ENCODE measurements at regions not wholly inside any gene's neighbourhood (a gene's known extent, or its start where the extent isn't known, plus 50 kb on each side); places are given as distances from the start of the nearest gene placed in this dataset.

- H3K9me3 ChIP-seq (ENCODE audit: insufficient read depth, low read length, severe bottlenecking), result no peaks in the 10 kb centered on the region
- no peaks in the 10 kb centered on the region for H3K4me1 ChIP-seq (ENCODE audit: insufficient read depth, low read length)
- no peaks in the 10 kb centered on the region for H3K27me3 ChIP-seq (ENCODE audit: insufficient read depth, low read length, poor library complexity)
- H3K9ac ChIP-seq (ENCODE audit: low read depth, low read length), result no peak overlapping the region
- TF ChIP-seq EZH2 (IDR thresholded peaks at IDR 0.05; ENCODE audit: borderline replicate concordance, low read depth, low read length, severe bottlenecking) (no peak), CTCF (IDR thresholded peaks at IDR 0.05; ENCODE audit: borderline replicate concordance, extremely low read depth, low read length, poor library complexity, severe bottlenecking) (no peak)
- H3K79me2 ChIP-seq (ENCODE audit: insufficient read depth, low read length), result no peaks in the 10 kb centered on the region
- no peak overlapping the region for H3K4me3 ChIP-seq (ENCODE audit: low read depth in 1 of 2, low read length in 2 of 2)
- H3K27ac ChIP-seq (ENCODE audit: low read length), result no peak overlapping the region
- DNase-seq, result no peak
- H2AFZ ChIP-seq (ENCODE audit: low read depth, low read length), result no peak overlapping the region
- H4K20me1 ChIP-seq (ENCODE audit: insufficient read depth, low read length), result no peaks in the 10 kb centered on the region
- no peak overlapping the region for H3K4me2 ChIP-seq (ENCODE audit: insufficient read depth, low read length)
- H3K36me3 ChIP-seq (ENCODE audit: insufficient read depth, low read length), result no peaks in the 10 kb centered on the region
- ATAC-seq (ENCODE audit: insufficient read depth, low read depth), result no peak
These were observed 871.7 kb upstream of the ADAMTS5 start for GRCh38 chr21:27838573-27838972.

- Histone ChIP-seq H3K4me3 (ENCODE audit: low read depth in 1 of 2, low read length in 2 of 2) (no peak overlapping the region), H3K4me1 (ENCODE audit: insufficient read depth, low read length) (no peaks in the 10 kb centered on the region), H3K9me3 (ENCODE audit: insufficient read depth, low read length, severe bottlenecking) (no peaks in the 10 kb centered on the region), H3K27me3 (ENCODE audit: insufficient read depth, low read length, poor library complexity) (no peaks in the 10 kb centered on the region), H2AFZ (ENCODE audit: low read depth, low read length) (no peak overlapping the region), H4K20me1 (ENCODE audit: insufficient read depth, low read length) (no peaks in the 10 kb centered on the region), H3K9ac (ENCODE audit: low read depth, low read length) (no peak overlapping the region), H3K4me2 (ENCODE audit: insufficient read depth, low read length) (no peak overlapping the region), H3K36me3 (ENCODE audit: insufficient read depth, low read length) (no peaks in the 10 kb centered on the region), H3K79me2 (ENCODE audit: insufficient read depth, low read length) (no peaks in the 10 kb centered on the region), H3K27ac (ENCODE audit: low read length) (no peak overlapping the region)
- no peak for TF ChIP-seq EZH2 (IDR thresholded peaks at IDR 0.05; ENCODE audit: borderline replicate concordance, low read depth, low read length, severe bottlenecking)
- DNase-seq, result no peak
- ATAC-seq (ENCODE audit: insufficient read depth, low read depth), result no peak
These were observed 871.0 kb upstream of the ADAMTS5 start for GRCh38 chr21:27837936-27838335.

- Histone ChIP-seq H3K4me2 (ENCODE audit: insufficient read depth, low read length) (no peak overlapping the region), H3K9ac (ENCODE audit: low read depth, low read length) (no peak overlapping the region), H3K27ac (ENCODE audit: low read length) (no peak overlapping the region), H3K4me1 (ENCODE audit: insufficient read depth, low read length) (no peaks in the 10 kb centered on the region), H3K79me2 (ENCODE audit: insufficient read depth, low read length) (no peaks in the 10 kb centered on the region), H2AFZ (ENCODE audit: low read depth, low read length) (no peak overlapping the region), H3K4me3 (ENCODE audit: low read depth in 1 of 2, low read length in 2 of 2) (no peak overlapping the region), H3K36me3 (ENCODE audit: insufficient read depth, low read length) (no peaks in the 10 kb centered on the region), H4K20me1 (ENCODE audit: insufficient read depth, low read length) (no peaks in the 10 kb centered on the region), H3K9me3 (ENCODE audit: insufficient read depth, low read length, severe bottlenecking) (no peaks in the 10 kb centered on the region), H3K27me3 (ENCODE audit: insufficient read depth, low read length, poor library complexity) (no peaks in the 10 kb centered on the region)
- no peak for TF ChIP-seq EZH2 (IDR thresholded peaks at IDR 0.05; ENCODE audit: borderline replicate concordance, low read depth, low read length, severe bottlenecking)
- no peak for TF ChIP-seq CTCF (IDR thresholded peaks at IDR 0.05; ENCODE audit: borderline replicate concordance, extremely low read depth, low read length, poor library complexity, severe bottlenecking)
- no peak for ATAC-seq (ENCODE audit: insufficient read depth, low read depth)
- no peak for DNase-seq
These were observed 866.4 kb upstream of the ADAMTS5 start for GRCh38 chr21:27833298-27833697.

- H3K27me3 ChIP-seq (ENCODE audit: insufficient read depth, low read length, poor library complexity), result no peaks in the 10 kb centered on the region
- H3K9me3 ChIP-seq (ENCODE audit: insufficient read depth, low read length, severe bottlenecking), result no peaks in the 10 kb centered on the region
- H3K79me2 ChIP-seq (ENCODE audit: insufficient read depth, low read length), result no peaks in the 10 kb centered on the region
- no peak overlapping the region for H3K4me3 ChIP-seq (ENCODE audit: low read depth in 1 of 2, low read length in 2 of 2)
- DNase-seq, result no peak
- no peaks in the 10 kb centered on the region for H3K4me1 ChIP-seq (ENCODE audit: insufficient read depth, low read length)
- H3K36me3 ChIP-seq (ENCODE audit: insufficient read depth, low read length), result no peaks in the 10 kb centered on the region
- H4K20me1 ChIP-seq (ENCODE audit: insufficient read depth, low read length), result no peaks in the 10 kb centered on the region
- H2AFZ ChIP-seq (ENCODE audit: low read depth, low read length), result no peak overlapping the region
- H3K27ac ChIP-seq (ENCODE audit: low read length), result no peak overlapping the region
- ATAC-seq (ENCODE audit: insufficient read depth, low read depth), result no peak
- TF ChIP-seq CTCF (IDR thresholded peaks at IDR 0.05; ENCODE audit: borderline replicate concordance, extremely low read depth, low read length, poor library complexity, severe bottlenecking), result no peak
- TF ChIP-seq EZH2 (IDR thresholded peaks at IDR 0.05; ENCODE audit: borderline replicate concordance, low read depth, low read length, severe bottlenecking), result no peak
- no peak overlapping the region for H3K9ac ChIP-seq (ENCODE audit: low read depth, low read length)
- H3K4me2 ChIP-seq (ENCODE audit: insufficient read depth, low read length), result no peak overlapping the region
These were observed 865.1 kb upstream of the ADAMTS5 start for GRCh38 chr21:27831816-27832569.
